Astrocyte (in vitro differentiated cells and primary cell): ENCODE measurements at regions not wholly inside any gene's neighbourhood (a gene's known extent, or its start where the extent isn't known, plus 50 kb on each side); places are given as distances from the start of the nearest gene placed in this dataset.

Experiments
- DNase-seq: peaks from one replicate; pipeline ENCODE4 v3.0.0-alpha.2; 2010; ENCODE audit warnings: low read depth
- FAIRE-seq: peaks from 2 replicates; lab custom pipeline; 2011; peaks lifted over from hg19 to GRCh38; lab: Jason Lieb, UNC
- H2AFZ ChIP-seq: 2 replicates; pipeline ENCODE4 v1.6.0; 2012; ENCODE audit warnings: low read depth, low read length, inconsistent platforms
- H3K27ac ChIP-seq: 2 replicates; pipeline ENCODE4 v1.5.1; 2011; ENCODE audit warnings: low read depth, low read length, inconsistent platforms
- H3K27me3 ChIP-seq: 2 replicates; pipeline ENCODE4 v1.6.0; 2011; ENCODE audit warnings: low read length, inconsistent platforms; ENCODE audit not compliant: insufficient read depth
- H3K36me3 ChIP-seq: 2 replicates; pipeline ENCODE4 v1.5.1; 2011; ENCODE audit warnings: low read length, inconsistent platforms; ENCODE audit not compliant: insufficient read depth
- H3K4me1 ChIP-seq: 2 replicates; pipeline ENCODE4 v1.5.1; 2011; ENCODE audit warnings: low read length, inconsistent platforms; ENCODE audit not compliant: insufficient read depth
- H3K4me2 ChIP-seq: 2 replicates; pipeline ENCODE4 v1.6.0; 2012; ENCODE audit warnings: low read length, inconsistent platforms
- H3K4me3 ChIP-seq: 2 replicates; pipeline ENCODE4 v1.5.1; 2011; ENCODE audit warnings: low read depth, mild to moderate bottlenecking, low read length, inconsistent platforms; ENCODE audit not compliant: insufficient read depth
- H3K79me2 ChIP-seq: 2 replicates; pipeline ENCODE4 v1.6.0; 2012; ENCODE audit warnings: mild to moderate bottlenecking, low read length, inconsistent platforms; ENCODE audit not compliant: insufficient read depth
- H3K9ac ChIP-seq: 2 replicates; pipeline ENCODE4 v1.6.0; 2012; ENCODE audit warnings: mild to moderate bottlenecking, low read length, inconsistent platforms
- H3K9me3 ChIP-seq: 2 replicates; pipeline ENCODE4 v1.5.1; 2012; ENCODE audit warnings: low read depth, mild to moderate bottlenecking, low read length, inconsistent platforms; ENCODE audit not compliant: insufficient read depth
- H4K20me1 ChIP-seq: 2 replicates; pipeline ENCODE4 v1.6.0; 2012; ENCODE audit warnings: low read length, inconsistent platforms; ENCODE audit not compliant: insufficient read depth
- H3K27ac Mint-ChIP-seq: one replicate; pipeline ENCODE4 v1.8.0; 2021; ENCODE audit warnings: mild to moderate bottlenecking, mixed read lengths; ENCODE audit not compliant: unreplicated experiment
- H3K27me3 Mint-ChIP-seq: one replicate; pipeline ENCODE4 v1.8.0; 2021; ENCODE audit warnings: low read depth, mixed read lengths; ENCODE audit not compliant: unreplicated experiment
- H3K36me3 Mint-ChIP-seq: one replicate; pipeline ENCODE4 v1.8.0; 2021; ENCODE audit warnings: low read depth, mixed read lengths; ENCODE audit not compliant: unreplicated experiment
- H3K4me1 Mint-ChIP-seq: one replicate; pipeline ENCODE4 v1.8.0; 2021; ENCODE audit warnings: low read depth, mixed read lengths; ENCODE audit not compliant: unreplicated experiment
- H3K4me3 Mint-ChIP-seq: one replicate; pipeline ENCODE4 v1.8.0; 2021; ENCODE audit warnings: mild to moderate bottlenecking, moderate library complexity, mixed read lengths; ENCODE audit not compliant: unreplicated experiment
- H3K9me3 Mint-ChIP-seq: one replicate; pipeline ENCODE4 v1.8.0; 2021; ENCODE audit warnings: mild to moderate bottlenecking, mixed read lengths; ENCODE audit not compliant: unreplicated experiment
- EZH2 ChIP-seq: IDR thresholded peaks from 2 replicates; pipeline ENCODE4 v1.6.1; 2012; ENCODE audit warnings: mild to moderate bottlenecking, low read length, inconsistent platforms; ENCODE audit not compliant: insufficient read depth
- TF ChIP-seq, protein P1 (sequence below): IDR thresholded peaks from 2 replicates; pipeline ENCODE4 v1.5.1; 2011; ENCODE audit warnings: low read depth, mild to moderate bottlenecking, inconsistent platforms, low read length, moderate library complexity; ENCODE audit not compliant: insufficient read depth

DNA sequence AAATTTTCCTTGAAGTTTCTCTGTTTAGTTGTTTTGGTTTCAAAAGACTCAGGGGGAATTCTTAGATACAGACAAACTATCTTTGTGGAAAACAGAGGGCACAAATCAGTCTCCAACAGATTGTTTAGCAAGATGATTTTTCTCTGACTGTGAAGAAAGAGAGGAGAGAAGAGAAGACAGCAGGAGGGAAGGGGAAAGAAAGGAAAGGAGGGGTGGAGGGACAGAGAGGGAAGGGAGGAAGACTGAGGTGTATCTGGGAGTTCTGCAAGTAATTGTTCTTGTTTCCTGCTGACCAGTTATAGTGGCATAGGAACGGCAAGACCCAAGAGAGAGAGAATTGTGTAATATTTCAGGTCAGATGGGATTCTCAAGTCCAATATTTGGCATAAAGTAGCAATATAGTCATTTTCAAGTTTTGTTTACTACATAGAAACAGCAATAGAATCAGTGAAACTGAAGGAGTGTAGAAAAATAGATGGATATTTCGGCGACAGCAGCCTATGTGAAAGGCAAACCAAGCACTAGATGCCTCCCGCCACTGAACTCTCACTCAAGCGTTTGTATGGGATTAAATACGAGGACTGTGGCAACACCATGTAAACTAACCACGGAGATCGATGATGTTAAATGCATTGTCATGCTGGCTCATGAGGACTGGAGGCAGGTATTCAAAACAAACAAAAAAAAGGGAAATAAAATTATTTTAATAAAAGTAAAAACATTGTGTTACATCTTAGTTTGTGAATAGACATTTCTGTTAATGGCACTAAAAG lies 342.5 kb downstream of the SLC16A7 start:
- Mint-ChIP-seq H3K4me1 (peaks cover 28% of the 10 kb centered on the region), H3K27ac (peak overlapping the region; percentile 73), H3K27me3 (no peaks in the 10 kb centered on the region), H3K4me3 (no peak overlapping the region), H3K9me3 (no peaks in the 10 kb centered on the region), H3K36me3 (no peaks in the 10 kb centered on the region)
- DNase-seq (no peak), FAIRE-seq (no peak)
- H3K79me2 ChIP-seq: no peaks in the 10 kb centered on the region
- TF ChIP-seq, protein P1, sequence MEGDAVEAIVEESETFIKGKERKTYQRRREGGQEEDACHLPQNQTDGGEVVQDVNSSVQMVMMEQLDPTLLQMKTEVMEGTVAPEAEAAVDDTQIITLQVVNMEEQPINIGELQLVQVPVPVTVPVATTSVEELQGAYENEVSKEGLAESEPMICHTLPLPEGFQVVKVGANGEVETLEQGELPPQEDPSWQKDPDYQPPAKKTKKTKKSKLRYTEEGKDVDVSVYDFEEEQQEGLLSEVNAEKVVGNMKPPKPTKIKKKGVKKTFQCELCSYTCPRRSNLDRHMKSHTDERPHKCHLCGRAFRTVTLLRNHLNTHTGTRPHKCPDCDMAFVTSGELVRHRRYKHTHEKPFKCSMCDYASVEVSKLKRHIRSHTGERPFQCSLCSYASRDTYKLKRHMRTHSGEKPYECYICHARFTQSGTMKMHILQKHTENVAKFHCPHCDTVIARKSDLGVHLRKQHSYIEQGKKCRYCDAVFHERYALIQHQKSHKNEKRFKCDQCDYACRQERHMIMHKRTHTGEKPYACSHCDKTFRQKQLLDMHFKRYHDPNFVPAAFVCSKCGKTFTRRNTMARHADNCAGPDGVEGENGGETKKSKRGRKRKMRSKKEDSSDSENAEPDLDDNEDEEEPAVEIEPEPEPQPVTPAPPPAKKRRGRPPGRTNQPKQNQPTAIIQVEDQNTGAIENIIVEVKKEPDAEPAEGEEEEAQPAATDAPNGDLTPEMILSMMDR: no peak
- no peak for TF ChIP-seq EZH2
- H3K9me3 ChIP-seq: no peaks in the 10 kb centered on the region
- H3K27ac ChIP-seq: no peak overlapping the region
- H3K4me2 ChIP-seq: no peak overlapping the region
- H3K36me3 ChIP-seq: no peaks in the 10 kb centered on the region
- no peak overlapping the region for H3K4me3 ChIP-seq
- H3K9ac ChIP-seq: no peak overlapping the region
- H2AFZ ChIP-seq: no peak overlapping the region
- H3K4me1 ChIP-seq: no peaks in the 10 kb centered on the region
- no peaks in the 10 kb centered on the region for H3K27me3 ChIP-seq
- H4K20me1 ChIP-seq: no peaks in the 10 kb centered on the region

DNA sequence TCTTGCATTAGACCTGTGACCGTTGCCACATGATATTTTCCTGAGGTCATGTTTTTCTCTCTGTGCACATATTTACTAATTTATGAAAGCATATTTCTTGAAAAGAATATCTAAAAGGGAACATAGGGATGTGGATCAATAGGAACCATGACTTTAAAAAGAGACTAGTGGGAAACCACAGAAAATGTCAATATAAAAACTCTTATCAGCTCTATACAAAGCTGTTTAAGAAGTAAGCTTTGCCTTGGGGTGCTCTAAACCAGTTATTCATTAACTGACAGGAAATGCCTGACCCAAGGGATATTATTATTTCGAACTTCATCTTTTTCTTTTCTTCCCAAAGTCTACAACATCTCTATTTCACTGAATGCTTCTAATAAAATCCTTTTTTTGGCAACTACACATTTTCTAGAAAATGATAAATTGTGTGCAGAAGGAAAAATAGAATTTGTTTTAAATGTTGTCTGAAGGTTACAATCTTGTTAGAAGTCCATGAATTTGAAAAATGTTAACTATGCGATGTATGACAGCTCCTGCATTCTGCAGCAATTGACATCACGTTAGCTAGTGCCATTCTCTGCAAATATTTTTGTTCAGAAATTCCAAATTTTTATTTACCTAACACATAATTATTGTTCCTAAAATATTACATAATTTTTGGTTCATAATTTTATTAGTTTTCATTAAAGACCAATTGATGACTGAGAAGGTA lies 345.0 kb downstream of the SLC16A7 start:
- Mint-ChIP-seq H3K36me3 (no peaks in the 10 kb centered on the region), H3K4me3 (no peak overlapping the region), H3K9me3 (no peaks in the 10 kb centered on the region), H3K27ac (peak overlapping the region; percentile 95), H3K4me1 (peaks cover 28% of the 10 kb centered on the region), H3K27me3 (no peaks in the 10 kb centered on the region)
- no peaks in the 10 kb centered on the region for H4K20me1 ChIP-seq
- no peak for FAIRE-seq
- no peak overlapping the region for H3K27ac ChIP-seq
- H3K4me1 ChIP-seq: no peaks in the 10 kb centered on the region
- no peak overlapping the region for H3K9ac ChIP-seq
- no peak overlapping the region for H2AFZ ChIP-seq
- peak overlapping the region; percentile 4 for H3K4me2 ChIP-seq
- H3K9me3 ChIP-seq: no peaks in the 10 kb centered on the region
- no peaks in the 10 kb centered on the region for H3K79me2 ChIP-seq
- TF ChIP-seq, protein P1: no peak
- no peak for TF ChIP-seq EZH2
- DNase-seq: no peak
- no peaks in the 10 kb centered on the region for H3K36me3 ChIP-seq
- no peak overlapping the region for H3K4me3 ChIP-seq
- no peaks in the 10 kb centered on the region for H3K27me3 ChIP-seq

DNA sequence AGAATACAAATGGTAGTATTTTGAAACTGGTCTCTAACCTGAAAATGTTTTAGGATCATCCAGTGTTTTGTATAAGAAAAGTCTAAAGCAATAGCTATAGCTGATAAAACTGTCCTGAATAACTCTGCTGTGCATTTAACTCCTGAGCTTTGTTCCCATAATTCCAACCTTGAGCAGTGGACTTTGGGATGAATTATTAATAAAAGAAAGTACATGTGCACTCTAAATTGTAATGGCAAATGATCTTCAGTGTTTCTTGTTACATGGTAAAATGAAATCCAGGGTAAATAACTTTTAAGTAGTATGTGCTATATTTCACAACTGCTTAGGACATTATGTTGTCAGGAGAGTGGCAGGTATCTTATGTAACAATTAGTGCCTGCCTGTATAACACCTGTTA lies 345.6 kb downstream of the SLC16A7 start:
- no peak overlapping the region for H3K27ac ChIP-seq
- TF ChIP-seq, protein P1: no peak
- no peak for TF ChIP-seq EZH2
- no peaks in the 10 kb centered on the region for H3K9me3 ChIP-seq
- H3K27me3 ChIP-seq: no peaks in the 10 kb centered on the region
- H2AFZ ChIP-seq: no peak overlapping the region
- Mint-ChIP-seq H3K4me1 (peaks cover 28% of the 10 kb centered on the region), H3K4me3 (no peak overlapping the region), H3K27ac (peak overlapping the region; percentile 95), H3K27me3 (no peaks in the 10 kb centered on the region), H3K9me3 (no peaks in the 10 kb centered on the region), H3K36me3 (no peaks in the 10 kb centered on the region)
- no peak overlapping the region for H3K4me3 ChIP-seq
- DNase-seq: no peak
- no peak overlapping the region for H3K4me2 ChIP-seq
- no peak for FAIRE-seq
- no peak overlapping the region for H3K9ac ChIP-seq
- no peaks in the 10 kb centered on the region for H3K79me2 ChIP-seq
- H3K4me1 ChIP-seq: no peaks in the 10 kb centered on the region
- H3K36me3 ChIP-seq: no peaks in the 10 kb centered on the region
- H4K20me1 ChIP-seq: no peaks in the 10 kb centered on the region
